GM21447 (cell line): ENCODE measurements at regions not wholly inside any gene's neighbourhood (a gene's known extent, or its start where the extent isn't known, plus 50 kb on each side); places are given as distances from the start of the nearest gene placed in this dataset.
"Not testable (repeated sequence)": the region's sequence is repeated elsewhere in the genome, so short reads cannot be mapped to it uniquely, and the experiment has no call there.

Experiments
- ATAC-seq: cut with Tn5 transposase; IDR thresholded peaks from one replicate; pipeline ENCODE4 v1.9.1; 2021; ENCODE audit not compliant: unreplicated experiment

GRCh38 chr5:177664737-177665136 is 64.8 kb downstream of the B4GALT7 start:
- not testable (repeated sequence) for ATAC-seq

- ATAC-seq = not testable (repeated sequence)
Measured at GRCh38 chr5:177665172-177665571, 65.2 kb downstream of the B4GALT7 start.

- ATAC-seq = not testable (repeated sequence)
Measured at GRCh38 chr5:177665960-177666359, 66.0 kb downstream of the B4GALT7 start.

- peak; percentile 32 for ATAC-seq
Measured at GRCh38 chr5:177671035-177671754, 71.3 kb downstream of the B4GALT7 start.

- ATAC-seq = peak; percentile 75
Measured at GRCh38 chr5:177671755-177672690, 72.1 kb downstream of the B4GALT7 start.
